NB4 (cell line): ENCODE measurements at regions not wholly inside any gene's neighbourhood (a gene's known extent, or its start where the extent isn't known, plus 50 kb on each side); places are given as distances from the start of the nearest gene placed in this dataset.

Source experiments
- DNase-seq: peaks from one replicate; pipeline ENCODE4 v3.0.0; 2010; ENCODE audit warnings: low read depth
- H3K4me3 ChIP-seq: one replicate; pipeline ENCODE4 v1.5.1; 2011; ENCODE audit warnings: mild to moderate bottlenecking, low read depth, low read length, moderate library complexity
- MAX ChIP-seq: IDR thresholded peaks from 2 replicates; pipeline ENCODE4 v1.6.1; 2011; ENCODE audit warnings: low read depth, low read length
- MYC ChIP-seq: IDR thresholded peaks from 2 replicates; pipeline ENCODE4 v1.6.1; 2011; ENCODE audit warnings: low read depth, low read length
- POLR2A ChIP-seq: IDR thresholded peaks from 2 replicates; pipeline ENCODE4 v1.6.1; 2011; ENCODE audit warnings: mild to moderate bottlenecking; ENCODE audit not compliant: insufficient read length; ENCODE audit errors: extremely low read depth
- TF ChIP-seq, protein P1 (sequence below): IDR thresholded peaks from one replicate; pipeline ENCODE4 v1.5.1; 2012; ENCODE audit warnings: low read depth, low read length

- TF ChIP-seq, protein P1, sequence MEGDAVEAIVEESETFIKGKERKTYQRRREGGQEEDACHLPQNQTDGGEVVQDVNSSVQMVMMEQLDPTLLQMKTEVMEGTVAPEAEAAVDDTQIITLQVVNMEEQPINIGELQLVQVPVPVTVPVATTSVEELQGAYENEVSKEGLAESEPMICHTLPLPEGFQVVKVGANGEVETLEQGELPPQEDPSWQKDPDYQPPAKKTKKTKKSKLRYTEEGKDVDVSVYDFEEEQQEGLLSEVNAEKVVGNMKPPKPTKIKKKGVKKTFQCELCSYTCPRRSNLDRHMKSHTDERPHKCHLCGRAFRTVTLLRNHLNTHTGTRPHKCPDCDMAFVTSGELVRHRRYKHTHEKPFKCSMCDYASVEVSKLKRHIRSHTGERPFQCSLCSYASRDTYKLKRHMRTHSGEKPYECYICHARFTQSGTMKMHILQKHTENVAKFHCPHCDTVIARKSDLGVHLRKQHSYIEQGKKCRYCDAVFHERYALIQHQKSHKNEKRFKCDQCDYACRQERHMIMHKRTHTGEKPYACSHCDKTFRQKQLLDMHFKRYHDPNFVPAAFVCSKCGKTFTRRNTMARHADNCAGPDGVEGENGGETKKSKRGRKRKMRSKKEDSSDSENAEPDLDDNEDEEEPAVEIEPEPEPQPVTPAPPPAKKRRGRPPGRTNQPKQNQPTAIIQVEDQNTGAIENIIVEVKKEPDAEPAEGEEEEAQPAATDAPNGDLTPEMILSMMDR, result no peak
- TF ChIP-seq MYC, result no peak
- no peak for TF ChIP-seq POLR2A
- no peak overlapping the region for H3K4me3 ChIP-seq
- no peak for DNase-seq
These were observed 94.4 kb upstream of the BACE2 start for GRCh38 chr21:41073558-41073957.

DNA sequence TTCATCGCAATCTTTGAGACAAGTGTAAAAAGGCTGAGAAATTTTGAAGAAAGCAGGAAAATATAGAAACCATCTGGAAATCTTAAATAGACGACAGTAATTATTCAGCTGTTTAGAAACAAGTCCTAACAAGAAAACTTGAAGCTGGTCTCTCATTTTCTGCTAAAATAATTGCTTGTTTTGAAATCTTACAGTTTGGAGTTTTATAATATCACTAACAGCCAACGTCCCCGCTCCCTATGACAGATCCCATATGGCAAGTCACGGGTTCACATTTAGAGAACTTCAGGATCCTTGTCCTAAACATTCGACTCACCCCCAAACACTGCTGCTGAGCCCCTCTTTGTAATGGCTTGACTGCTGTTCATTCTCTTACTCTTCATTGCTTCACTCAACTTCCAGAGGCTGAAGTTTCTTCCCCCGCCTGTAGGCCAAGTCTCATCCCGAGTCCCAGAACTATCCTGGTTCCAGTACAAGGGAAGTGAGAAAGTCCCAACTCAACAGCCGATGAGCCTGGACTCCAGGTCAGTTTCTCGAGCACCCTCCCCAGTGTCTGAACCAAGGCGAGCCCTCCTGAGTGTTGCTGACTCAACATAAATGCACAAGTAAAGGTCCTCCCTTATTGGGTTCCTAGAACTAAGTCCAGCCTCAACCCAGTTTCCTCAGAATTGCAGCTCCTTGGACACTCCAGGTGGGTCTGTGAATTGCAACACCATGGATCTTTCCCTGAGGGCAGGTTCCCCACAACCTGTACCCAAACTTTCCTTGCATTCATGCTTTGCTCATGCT, 93.4 kb upstream of the BACE2 start:
- H3K4me3 ChIP-seq, result no peak overlapping the region
- no peak for DNase-seq
- TF ChIP-seq, protein P1, result no peak
- no peak for TF ChIP-seq POLR2A
- no peak for TF ChIP-seq MYC
- no peak for TF ChIP-seq MAX

DNA sequence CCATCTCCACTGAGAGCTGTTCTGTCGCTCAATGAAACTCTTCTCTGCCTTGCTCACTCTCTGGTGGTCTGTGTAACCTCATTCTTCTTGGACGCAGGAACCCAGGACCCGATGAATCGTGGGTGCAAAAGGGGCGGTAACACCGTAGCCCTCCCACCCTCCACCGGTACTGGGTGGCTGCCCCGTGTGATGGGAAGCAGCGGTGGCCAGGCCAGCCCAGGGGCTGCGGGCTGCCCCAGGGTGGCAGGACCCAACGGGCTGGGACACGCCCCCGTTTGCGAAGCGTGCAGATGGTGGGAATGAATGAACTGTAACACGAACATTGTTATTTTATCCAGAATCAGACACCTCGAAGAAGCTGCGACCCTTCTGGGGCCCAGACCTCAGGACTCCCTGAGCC, 92.3 kb upstream of the BACE2 start:
- TF ChIP-seq, protein P1, result no peak
- TF ChIP-seq MAX (no peak), MYC (no peak), POLR2A (no peak)
- no peak for DNase-seq
- no peak overlapping the region for H3K4me3 ChIP-seq

DNA sequence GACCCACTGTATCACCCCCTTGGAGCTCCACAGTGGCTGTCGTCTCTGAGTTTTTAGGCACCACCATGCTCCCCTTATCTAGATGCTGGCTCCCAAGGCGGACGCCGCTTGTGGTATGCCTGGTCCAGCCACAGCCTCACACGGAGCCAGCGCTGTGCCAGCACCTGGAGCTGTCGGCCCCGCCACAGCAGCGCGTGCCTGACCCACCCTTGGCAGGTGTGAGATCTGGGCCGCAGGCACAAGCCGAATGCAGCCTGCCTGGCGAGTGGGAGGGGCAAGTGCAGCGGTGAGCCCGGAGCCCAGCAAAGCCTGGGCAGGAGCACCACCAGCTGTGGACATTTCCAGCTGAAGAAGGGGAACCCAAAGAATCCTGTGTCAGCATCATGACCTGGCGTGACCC, 91.9 kb upstream of the BACE2 start:
- TF ChIP-seq MYC (no peak), POLR2A (no peak), MAX (no peak)
- TF ChIP-seq, protein P1, result no peak

DNA sequence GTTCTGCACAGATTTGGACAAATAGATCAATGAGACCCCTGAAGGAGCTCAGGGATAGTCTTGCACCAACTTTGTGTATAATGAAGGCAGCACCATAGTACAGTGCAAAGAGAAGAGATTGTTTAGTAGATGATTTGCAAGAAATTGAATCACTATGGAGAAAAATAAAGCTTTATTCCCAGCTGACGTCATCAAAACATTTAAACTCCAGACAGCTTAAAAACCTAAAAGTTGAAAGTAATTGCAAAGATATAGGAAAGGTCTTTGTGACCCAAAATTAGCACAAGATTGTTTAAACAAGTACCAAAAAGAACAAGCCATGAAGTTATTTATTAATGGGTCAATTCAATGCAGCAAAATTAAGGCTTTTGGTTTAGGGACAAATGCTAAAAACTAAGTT, 88.8 kb upstream of the BACE2 start:
- no peak for DNase-seq
- H3K4me3 ChIP-seq, result no peak overlapping the region
- TF ChIP-seq MYC, result no peak
- TF ChIP-seq, protein P1, result no peak
- TF ChIP-seq POLR2A, result no peak

More for the DNA sequence above, 91.9 kb upstream of the BACE2 start:
- no peak overlapping the region for H3K4me3 ChIP-seq
- no peak for DNase-seq
